HCEC 1CT (cell line): ENCODE measurements at regions not wholly inside any gene's neighbourhood (a gene's known extent, or its start where the extent isn't known, plus 50 kb on each side); places are given as distances from the start of the nearest gene placed in this dataset.
"Not testable (repeated sequence)": the region's sequence is repeated elsewhere in the genome, so short reads cannot be mapped to it uniquely, and the experiment has no call there.

Experiments used
- DNase-seq: peaks from one replicate; pipeline ENCODE4 v3.0.0-alpha.2; 2017

DNA sequence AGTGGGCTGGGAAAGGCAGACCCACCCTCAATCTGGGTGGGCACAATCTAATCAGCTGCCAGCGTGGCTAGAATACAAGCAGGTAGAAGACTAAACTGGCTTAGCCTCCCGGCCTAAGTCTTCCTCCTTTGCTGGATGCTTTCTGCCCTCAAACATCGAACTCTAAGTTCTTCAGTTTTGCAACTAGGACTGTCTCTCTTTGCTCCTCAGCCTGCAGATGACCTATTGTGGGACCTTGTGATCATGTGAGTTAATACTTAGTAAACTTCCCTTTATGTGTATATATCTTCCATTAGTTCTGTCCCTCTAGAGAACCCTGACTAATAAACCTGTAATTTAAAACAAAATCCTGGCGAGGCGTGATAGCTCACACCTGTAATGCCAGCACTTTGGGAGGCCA is 51.8 kb upstream of the SLC39A8 start:
- DNase-seq, result not testable (repeated sequence)

DNA sequence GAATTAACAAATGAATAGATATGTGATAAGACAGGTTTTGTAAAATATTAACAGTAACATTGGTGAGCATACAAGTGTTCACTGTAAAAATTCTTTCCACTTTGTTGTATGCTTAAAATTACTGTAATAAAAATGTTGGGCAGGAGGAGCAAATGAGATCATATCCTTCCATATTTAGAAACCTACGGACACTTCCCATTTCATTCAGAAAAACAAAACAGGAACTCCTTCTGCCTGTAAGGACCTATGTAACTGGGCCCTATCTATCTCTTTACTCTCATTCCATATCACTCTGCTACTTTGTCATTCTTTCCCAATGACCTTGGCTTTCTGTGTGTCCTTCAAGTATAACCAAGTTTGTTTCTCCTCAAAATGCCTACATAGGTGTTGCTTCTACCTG is 53.7 kb upstream of the SLC39A8 start:
- DNase-seq, result no peak

DNA sequence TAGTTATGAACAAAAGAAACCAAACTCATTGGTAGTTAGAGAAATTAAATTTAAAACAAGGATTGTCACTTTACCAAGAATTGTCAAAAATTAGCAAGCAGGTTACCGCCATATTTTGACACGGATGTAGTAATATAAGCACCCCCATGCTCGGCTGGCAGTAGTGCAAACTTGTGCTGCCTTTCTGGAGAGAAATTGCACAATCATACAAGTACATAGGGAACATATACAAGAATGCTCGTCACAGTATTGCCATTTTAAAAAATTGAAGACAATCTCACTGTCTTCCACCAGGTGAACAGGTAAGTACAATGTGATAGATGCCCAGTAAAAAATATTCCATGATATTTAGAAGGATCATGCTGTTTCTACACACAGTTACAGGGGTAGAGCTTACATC is 55.6 kb upstream of the SLC39A8 start:
- no peak for DNase-seq

DNA sequence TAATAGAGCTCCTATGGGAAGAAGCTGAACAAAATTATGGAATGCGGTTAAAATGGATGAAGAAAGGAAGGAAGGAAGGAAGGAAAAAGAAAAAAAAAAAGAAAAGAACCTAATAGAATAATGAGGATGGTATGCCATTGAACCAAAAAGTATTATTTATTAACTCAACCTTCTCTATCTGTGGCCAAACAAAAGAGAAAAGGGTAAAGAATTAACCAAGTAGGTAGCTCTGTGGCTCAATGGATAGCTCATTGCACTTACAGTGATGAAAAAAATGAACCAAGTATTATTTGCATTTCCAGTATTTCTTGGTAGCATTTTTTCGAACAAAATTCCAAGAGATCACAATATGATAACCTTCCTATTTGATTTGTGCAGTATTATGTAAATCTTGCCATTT is 56.9 kb upstream of the SLC39A8 start:
- no peak for DNase-seq

DNA sequence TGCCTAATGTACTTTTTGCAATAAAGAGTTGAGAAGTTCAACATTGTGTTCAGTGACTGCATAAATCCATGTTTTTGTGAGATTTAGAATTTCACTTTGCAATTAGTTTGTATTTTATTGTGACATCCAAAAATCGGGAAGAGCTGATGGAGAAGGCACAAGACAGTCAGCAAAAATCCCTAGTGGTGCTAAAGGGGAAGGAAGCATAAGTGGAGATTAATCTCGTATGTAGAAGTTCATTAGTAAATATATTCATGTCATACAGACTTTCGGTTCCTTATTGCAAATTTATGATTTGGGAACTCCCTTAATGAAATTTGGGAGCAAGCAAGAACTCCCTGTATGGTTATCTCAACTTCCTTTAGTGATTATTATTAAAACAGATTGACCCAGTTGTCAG is 57.8 kb upstream of the SLC39A8 start:
- DNase-seq, result no peak

DNA sequence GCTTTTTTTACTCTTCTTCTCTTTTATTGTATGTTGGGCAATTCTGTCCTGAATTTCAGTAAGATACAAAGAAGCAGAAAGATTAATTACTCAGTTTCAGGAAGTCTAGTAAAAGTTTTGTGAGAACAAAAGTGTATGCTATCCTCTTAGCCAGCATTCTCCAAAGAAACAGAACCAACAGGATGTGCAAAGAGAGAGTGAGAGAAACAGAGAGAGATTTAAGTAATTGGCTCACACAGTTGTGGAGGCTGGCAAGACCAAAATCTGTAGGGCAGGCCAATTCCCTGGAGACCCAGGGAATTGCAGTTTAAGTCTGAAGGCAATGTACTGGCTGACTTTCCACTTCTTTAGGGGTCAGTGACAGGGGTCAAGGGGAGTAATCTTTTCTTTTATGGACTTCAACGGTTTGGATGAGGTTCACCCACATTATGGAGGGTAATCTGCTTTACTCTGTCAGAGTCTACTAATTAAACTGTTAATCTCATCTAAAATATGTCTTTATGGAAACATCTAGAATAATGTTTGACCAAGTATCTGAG is 59.2 kb upstream of the SLC39A8 start:
- DNase-seq, result no peak

DNA sequence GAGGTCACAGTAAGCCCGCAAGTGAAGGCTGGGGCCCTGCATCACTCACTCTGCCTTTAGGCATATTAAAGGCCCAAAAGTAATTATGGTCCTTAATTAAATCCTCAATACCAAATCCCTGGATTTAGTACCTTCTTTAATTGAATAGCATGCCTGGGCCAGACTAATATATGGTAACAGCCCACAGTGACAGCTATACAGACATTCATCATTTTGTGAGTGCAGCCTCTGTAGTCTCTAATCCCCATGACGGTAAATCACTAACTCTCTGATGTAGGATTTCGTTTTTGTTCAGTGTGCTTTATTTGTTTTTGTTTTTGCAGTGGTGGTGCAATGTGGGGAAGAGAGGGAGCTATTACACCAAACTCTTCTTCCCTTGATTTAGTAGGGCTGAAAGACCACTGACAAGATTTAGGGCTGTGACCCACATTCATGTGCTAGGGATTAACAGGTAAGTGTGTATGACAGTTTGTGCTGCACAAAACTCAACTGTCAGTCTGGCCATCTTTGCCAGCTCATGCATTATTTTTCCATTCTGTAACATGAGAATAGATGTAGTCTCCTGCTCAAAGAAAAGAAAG is 60.6 kb upstream of the SLC39A8 start:
- no peak for DNase-seq

DNA sequence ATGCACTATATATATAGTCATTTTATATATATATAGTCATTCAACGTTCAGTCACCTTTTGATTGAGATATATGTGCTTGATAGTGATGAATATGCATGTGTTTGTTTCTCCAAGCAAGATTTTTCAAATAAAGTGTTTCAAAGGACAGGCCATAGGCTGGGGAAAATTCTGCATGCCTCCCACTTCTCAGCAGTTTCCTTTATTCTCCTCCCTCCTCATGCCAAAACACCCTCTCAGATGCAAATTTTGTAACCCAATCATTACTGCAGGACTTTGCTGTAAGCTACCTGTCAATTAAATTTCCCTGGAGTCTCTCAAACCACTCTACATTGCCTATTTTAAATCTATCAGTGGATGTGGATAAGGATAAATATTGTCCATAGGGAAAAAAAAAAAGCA is 65.6 kb upstream of the SLC39A8 start:
- not testable (repeated sequence) for DNase-seq

DNA sequence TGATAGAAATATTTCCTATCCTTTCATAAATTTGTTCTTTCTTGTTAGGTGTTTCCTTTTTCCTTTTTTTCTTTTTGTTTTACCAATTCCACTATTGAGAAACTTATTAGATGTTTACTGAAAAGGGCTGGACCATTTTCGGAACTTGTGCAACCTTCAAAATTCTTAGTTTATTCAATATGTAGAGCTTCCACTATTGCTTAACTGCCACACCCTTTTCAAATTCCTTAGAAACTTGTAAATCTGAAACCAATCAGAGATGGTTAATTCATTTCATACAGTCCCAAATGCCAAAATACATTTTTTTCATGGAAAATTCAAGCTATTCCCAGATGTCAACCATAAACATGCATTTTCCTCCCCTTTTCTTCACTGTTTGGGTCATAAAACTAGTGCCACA is 66.1 kb upstream of the SLC39A8 start:
- no peak for DNase-seq

DNA sequence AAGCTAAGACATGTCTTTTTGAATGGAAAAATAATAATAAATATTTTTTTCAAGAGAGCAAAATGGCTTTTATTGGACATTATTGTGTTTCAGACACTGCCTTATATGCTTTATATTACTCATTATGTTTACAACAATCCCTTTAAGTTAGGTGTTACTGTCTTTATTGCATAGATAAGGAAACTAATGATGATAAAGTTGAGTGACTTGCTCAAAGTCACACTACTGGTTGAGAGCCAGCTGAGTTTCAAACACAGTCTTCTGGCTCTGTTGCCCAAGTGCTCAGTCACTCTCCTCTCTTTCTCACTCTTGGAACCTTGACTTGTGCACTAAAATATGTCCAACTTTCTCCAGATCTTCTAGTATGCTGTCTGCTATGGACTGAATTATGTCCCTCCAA is 71.5 kb upstream of the SLC39A8 start:
- DNase-seq, result no peak

DNA sequence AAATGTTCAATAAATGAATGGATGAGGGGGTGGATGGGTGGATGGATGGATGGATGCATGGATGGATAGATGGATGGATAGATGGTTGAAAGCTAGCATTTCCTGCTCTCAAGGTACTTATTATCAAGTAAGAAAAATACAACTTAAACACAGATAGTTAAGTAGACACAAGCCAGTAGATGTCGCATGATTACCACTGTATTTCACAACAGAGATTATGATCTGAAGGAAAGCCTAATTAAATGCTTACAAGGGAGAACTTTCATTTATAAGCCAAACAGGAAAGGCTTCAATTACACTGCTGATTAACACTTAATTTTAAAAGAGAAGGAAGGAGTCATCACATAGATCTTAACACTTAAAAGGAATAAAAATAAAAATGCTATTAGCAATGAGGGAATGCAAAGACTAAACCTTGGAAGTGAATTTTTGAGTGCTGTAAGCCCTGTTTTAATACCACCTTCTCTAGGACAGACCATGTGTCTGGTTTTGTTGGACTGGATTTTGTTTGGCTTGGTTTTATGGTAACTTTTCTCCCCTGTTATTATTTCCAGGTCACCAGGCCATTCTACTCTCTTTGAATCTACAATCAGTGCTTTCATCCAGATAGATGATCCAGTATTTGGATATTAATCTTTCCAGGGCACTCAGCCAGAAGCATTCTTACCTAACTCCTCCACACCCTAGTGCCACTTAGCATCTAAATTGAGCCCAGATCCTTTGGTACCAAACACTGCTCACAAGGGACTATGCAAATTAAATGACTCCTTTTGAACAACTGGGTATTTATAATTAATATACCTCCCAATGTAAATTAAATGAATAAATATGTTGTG is 75.5 kb upstream of the SLC39A8 start:
- DNase-seq, result no peak

DNA sequence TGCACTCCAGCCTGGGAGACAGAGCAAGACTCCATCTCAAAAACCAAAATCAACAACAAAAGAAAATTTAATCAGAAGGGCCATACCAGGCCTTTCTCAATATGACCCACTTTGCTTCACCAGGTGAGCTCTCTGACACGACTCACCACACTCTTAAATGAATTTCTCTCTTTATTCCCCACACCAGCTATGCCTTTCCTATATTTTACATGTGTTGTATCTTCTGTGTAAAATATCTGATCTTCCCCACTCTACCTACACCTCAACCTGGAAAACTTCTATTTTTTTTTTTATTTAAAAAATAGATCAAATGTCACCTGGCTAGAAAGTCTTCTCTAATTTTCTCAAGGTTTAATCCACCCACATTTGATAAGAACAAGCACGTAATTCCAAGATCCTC is 77.6 kb upstream of the SLC39A8 start:
- no peak for DNase-seq

DNA sequence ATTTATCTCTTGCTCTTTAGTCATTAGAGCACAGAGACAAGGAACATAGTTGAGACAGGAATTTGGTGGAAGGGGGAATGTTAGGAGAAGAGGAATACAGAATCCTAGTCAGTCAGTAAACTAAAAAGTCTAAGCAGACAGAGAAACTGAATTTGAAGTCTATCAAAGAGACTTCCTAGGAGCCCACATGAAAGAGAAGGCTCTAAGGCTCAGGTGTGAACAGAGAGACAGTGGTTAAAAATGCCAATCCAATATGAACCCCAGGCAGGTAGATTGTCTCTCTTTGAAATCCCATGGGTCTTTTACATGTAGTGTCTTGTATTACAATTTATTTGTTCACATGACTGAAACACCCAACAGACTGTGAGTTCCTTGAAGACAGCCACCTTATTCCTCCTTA is 77.8 kb upstream of the NFKB1 start:
- no peak for DNase-seq

DNA sequence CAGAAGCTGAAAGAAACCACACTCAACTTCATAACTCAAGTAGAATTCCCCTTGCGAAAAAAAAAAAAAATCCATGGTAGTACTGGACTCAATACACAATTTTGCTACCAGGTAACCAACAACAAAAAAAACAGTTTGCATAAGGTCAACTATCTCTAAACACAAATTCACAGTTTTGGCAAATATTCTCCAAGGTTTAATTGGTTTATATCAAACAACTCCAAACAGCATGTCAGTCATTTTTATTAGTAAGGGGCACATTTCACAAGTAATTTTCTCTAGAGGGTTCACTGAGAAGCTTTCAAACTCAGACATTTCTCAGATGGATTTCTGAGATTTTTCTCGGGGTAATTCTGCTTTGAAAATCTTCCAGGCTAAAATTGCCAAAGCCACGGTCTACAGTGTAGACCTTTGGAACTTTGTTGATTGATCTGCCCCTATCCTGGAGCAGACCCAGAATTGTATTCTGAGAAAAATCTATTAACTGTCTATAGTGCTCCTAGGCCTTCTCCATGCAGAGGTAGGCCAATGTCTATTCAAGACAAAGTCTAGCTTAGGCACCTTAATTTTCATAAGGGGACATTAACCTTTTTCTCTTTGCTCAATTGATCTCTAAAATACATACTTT is 73.7 kb upstream of the NFKB1 start:
- no peak for DNase-seq

DNA sequence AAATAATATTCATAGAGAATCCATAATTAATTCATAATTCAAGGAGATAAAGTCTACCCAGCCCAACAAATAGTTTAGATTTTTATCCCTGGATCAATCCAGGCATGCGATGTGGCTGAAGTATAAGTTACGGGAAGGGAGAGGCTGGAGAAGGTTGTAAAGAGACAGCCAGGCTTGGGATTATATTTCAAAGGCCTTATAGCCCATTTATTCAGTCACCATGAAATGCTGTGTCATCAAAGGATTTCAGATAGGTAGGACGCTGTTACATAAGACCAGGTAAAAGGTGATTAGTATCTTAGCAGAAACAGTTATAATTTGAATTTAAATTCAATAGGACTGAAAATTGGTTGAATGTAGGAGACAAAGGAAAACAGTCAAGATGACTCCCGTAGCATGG is 73.0 kb upstream of the NFKB1 start:
- no peak for DNase-seq

DNA sequence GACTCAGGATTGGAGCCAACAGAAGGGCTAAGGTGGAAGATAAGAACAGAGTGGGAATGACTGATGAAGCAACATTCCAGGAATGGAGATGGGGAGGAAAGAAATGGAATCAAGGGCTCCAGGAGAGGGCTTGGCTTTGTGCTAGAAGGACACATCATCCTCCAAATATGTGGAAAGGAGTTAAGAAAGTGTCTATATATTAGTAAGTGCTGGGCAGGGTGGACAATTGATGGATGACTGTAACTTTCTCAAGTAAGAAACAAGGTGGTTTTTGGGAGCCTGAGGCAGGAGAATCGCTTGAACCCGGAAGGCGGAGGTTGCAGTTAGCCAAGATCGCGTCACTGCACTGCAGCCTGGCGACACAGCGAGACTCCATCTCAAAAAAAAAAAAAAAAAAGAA is 71.6 kb upstream of the NFKB1 start:
- DNase-seq, result peak; percentile 78

DNA sequence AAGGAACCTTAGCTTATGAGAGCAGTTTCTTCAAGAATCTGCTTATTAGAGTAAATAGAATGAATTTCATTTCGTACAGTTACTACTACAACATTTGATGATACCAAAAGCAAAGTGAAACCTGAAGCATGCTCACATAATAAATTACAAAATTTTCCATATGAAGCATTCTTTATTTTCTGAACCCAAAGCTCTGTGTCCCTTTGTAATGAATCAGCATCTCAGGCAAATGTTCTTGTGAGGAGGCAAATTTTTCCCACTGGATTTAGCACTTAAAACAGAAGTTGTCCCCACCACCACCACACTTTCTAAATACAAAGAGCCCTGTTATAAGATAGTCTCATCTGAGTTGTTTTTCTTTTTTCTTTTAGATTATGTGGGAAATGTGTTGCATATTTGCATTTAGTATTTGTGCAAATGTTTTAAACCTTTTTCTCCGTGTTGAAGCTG is 70.7 kb upstream of the NFKB1 start:
- DNase-seq, result no peak

DNA sequence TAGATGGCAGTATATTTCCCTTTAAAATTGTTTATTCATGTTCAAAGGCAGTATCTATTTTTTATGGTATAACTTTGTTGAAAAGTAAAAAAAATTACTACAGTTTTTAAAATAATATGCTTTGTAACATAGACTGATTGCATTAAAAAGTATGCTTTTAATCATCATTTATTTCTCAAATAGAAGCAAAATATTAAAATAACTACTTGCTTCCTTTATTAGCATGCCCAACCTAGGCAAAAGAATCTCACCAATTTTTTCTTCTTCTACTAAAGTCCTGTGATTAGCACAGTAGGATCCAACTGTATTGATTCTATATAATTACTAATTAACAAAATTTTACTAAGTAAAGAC is 69.6 kb upstream of the NFKB1 start:
- no peak for DNase-seq

DNA sequence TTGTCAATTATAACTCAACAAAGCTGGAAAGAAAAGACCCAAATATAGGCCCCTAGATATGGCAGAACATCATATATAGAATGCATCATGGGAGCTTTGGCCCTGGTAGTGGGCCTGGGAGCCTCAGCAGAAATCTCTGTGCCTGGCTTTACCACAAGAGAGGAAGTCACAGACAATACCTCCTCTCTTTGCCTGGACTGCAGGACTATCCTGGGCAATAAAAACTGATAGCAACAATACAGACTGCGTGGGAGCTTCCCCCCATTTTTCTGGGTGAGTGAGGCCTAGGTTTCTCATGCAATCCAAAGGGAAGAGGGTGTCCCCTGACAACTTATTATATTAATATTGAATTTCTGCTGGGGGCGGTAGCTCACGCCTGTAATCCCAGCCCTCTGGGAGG is 64.0 kb upstream of the NFKB1 start:
- no peak for DNase-seq

DNA sequence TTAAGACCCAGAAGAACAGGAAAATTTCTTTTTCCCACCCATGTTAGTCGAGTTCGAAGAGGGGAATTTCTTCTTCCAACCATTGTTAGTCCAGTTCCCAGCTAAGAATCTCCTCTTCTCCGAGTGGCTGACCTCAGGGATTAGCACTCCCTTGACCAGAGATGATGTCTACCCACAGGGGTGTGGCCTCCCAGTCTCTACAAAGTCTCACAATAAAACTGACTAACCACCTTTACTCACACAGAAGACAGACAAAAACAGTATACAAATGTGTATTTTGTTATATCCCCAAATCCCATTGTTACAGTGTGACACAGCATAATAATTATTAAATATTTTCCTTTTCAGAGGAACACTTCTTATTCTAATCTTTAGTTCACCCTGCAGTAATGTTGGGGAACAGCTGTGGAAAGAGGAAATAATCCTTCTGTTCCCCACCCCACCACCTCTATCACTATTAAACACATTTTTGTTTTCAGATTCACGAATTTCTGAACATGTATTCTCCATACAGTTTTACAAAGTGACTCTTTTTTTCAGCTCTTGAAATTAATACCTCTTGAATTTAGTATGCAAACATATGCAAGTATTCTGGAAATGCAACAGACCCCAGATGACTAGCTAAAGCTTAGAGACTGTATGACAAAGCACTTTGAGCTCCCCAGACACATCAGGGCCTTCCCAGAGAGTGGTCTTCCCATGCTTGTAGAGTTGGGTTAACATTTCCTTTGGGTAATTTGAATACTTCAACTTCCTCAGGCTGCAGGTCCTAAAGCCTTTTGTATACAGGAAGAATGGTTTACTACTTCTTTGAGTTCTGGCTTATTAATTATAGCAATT is 62.5 kb upstream of the NFKB1 start:
- DNase-seq, result peak; percentile 24

DNA sequence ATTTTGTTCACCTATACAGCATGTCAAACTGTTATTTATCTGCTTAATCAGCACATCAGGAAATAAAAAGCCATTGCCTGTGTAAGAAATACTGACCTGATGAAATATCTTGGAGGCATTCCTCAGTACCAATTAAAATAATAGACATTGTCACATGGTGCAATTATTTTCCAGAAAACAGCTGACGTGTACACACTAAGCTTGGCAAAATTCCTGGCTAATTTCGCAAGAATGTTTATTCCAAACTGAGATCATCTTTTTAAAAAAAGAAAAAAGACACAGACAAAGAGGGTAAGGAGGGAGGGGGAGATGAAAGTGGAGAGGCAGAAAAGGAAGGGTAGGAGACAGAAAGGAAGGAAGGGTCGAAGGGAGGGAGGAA is 61.9 kb upstream of the NFKB1 start:
- DNase-seq, result peak; percentile 76

DNA sequence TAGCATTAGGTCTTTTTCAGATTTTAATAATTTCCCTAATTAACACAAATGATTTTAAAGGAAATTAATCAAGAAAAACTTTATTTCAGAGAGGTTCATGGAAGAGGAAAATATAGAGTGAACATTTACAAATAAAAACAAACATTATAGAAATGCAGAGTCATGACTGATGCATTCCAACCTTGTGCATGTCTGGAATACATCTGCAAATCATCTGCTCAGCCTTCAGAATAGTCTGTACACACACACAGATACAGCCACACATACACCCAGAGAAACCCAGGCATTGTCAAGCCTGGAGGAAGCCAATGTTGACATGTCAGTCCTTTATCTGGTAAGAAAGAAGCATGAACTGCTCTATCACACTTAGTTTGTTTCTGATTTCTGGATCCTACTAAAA is 61.3 kb upstream of the NFKB1 start:
- DNase-seq, result peak; percentile 64

DNA sequence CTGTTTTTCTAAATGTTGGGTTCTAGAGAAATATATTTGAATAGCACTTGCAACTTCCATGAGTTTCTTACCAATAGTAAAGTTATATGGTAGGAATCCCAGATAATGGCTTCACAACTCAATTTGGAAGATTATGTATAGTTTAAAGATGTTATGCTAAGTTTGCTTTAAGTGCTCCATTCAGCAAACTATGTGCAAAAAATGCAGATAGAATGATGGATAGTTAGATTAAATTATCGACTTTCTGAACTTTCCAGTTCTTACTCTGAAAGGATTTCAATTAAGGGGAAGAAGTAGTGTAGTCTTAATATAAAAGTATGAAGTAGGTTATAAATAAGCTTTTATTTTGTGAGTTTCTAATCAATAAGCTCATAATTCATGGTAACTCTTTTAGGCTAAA is 60.7 kb upstream of the NFKB1 start:
- DNase-seq, result no peak
